Eye (tissue), 1 donor: ENCODE measurements at regions not wholly inside any gene's neighbourhood (a gene's known extent, or its start where the extent isn't known, plus 50 kb on each side); places are given as distances from the start of the nearest gene placed in this dataset.
A peak's percentile ranks its signal among the peaks of the same experiment; 100 is the strongest.
"Not testable (repeated sequence)": the region's sequence is repeated elsewhere in the genome, so short reads cannot be mapped to it uniquely, and the experiment has no call there.

Experiments
- DNase-seq: peaks from one replicate; pipeline ENCODE4 v3.0.0-alpha.2; 2015

- peak; percentile 95 for DNase-seq
These were observed 487.7 kb downstream of the TYW1 start for GRCh38 chr7:67484244-67484751.

GRCh38 chr7:67486401-67486800 lies 489.8 kb downstream of the TYW1 start:
- no peak for DNase-seq

GRCh38 chr7:67487316-67487715 lies 490.7 kb downstream of the TYW1 start:
- no peak for DNase-seq

GRCh38 chr7:67489881-67490280 lies 493.2 kb downstream of the TYW1 start:
- no peak for DNase-seq

- DNase-seq = no peak
These were observed 496.7 kb downstream of the TYW1 start for GRCh38 chr7:67493366-67493765.

GRCh38 chr7:67496589-67496988 lies 500.0 kb downstream of the TYW1 start:
- peak; percentile 20 for DNase-seq

GRCh38 chr7:67497914-67498313 lies 501.3 kb downstream of the TYW1 start:
- DNase-seq = not testable (repeated sequence)

GRCh38 chr7:67502929-67503328 lies 506.3 kb downstream of the TYW1 start:
- DNase-seq = no peak

- DNase-seq = no peak
These were observed 508.8 kb downstream of the TYW1 start for GRCh38 chr7:67505449-67505848.

- peak; percentile 88 for DNase-seq
These were observed 515.8 kb downstream of the TYW1 start for GRCh38 chr7:67512481-67512880.

- DNase-seq = peak; percentile 14
These were observed 521.9 kb downstream of the TYW1 start for GRCh38 chr7:67518580-67518979.

- DNase-seq = no peak
These were observed 522.5 kb downstream of the TYW1 start for GRCh38 chr7:67519171-67519570.

GRCh38 chr7:67522504-67522903 lies 525.9 kb downstream of the TYW1 start:
- DNase-seq = no peak

- DNase-seq = no peak
These were observed 527.1 kb downstream of the TYW1 start for GRCh38 chr7:67523713-67524112.

- DNase-seq = no peak
These were observed 529.0 kb downstream of the TYW1 start for GRCh38 chr7:67525588-67525987.

GRCh38 chr7:67535241-67535989 lies 538.8 kb downstream of the TYW1 start:
- DNase-seq = no peak

- peak; percentile 16 for DNase-seq
These were observed 546.3 kb downstream of the TYW1 start for GRCh38 chr7:67542916-67543315.

- peak; percentile 20 for DNase-seq
These were observed 550.7 kb downstream of the TYW1 start for GRCh38 chr7:67547183-67547907.

GRCh38 chr7:67549126-67549525 lies 552.5 kb downstream of the TYW1 start:
- DNase-seq = peak; percentile 11

- peak; percentile 41 for DNase-seq
These were observed 554.3 kb downstream of the TYW1 start for GRCh38 chr7:67550801-67551436.

- no peak for DNase-seq
These were observed 556.1 kb downstream of the TYW1 start for GRCh38 chr7:67552738-67553137.

- no peak for DNase-seq
These were observed 556.7 kb downstream of the TYW1 start for GRCh38 chr7:67553378-67553777.

GRCh38 chr7:67554986-67555385 lies 558.4 kb downstream of the TYW1 start:
- DNase-seq = no peak

GRCh38 chr7:67564959-67565358 lies 568.3 kb downstream of the TYW1 start:
- DNase-seq = no peak
